ENCODE measurements at regions not wholly inside any gene's neighbourhood (a gene's known extent, or its start where the extent isn't known, plus 50 kb on each side); places are given as distances from the start of the nearest gene placed in this dataset.

- H3K9ac ChIP-seq (ENCODE audit: control insufficient read depth, extremely low read depth, insufficient read depth, low read length), result no peak overlapping the region
- dilution Hi-C loops (cut with MboI; ENCODE audit: extremely low pct_ligation_motif_present, low sequenced_read_pairs), result no loop called here
- no peak overlapping the region for H3K27ac ChIP-seq (ENCODE audit: control insufficient read depth, insufficient read depth, low read length)
- no peak for TF ChIP-seq CTCF (optimal IDR thresholded peaks at IDR 0.05 in 1 of 3, IDR thresholded peaks at IDR 0.05 in 1 of 3, conservative IDR thresholded peaks at IDR 0.05 in 1 of 3; ENCODE audit: extremely low read depth in 1 of 3, insufficient read depth in 2 of 3, low read length in 3 of 3)
- H3K27me3 ChIP-seq (ENCODE audit: control insufficient read depth, extremely low read depth, insufficient read depth, low read length), result no peaks in the 10 kb centered on the region
- no peaks in the 10 kb centered on the region for H3K79me2 ChIP-seq (ENCODE audit: control insufficient read depth, insufficient read depth, low read length)
- H4K20me1 ChIP-seq (ENCODE audit: control insufficient read depth, extremely low read depth, insufficient read depth, low read length), result no peaks in the 10 kb centered on the region
- no peak overlapping the region for H3K4me3 ChIP-seq (ENCODE audit: control insufficient read depth in 2 of 3, extremely low read depth in 1 of 3, insufficient read depth in 2 of 3, low read depth in 1 of 3, low read length in 3 of 3)
- no peaks in the 10 kb centered on the region for H3K36me3 ChIP-seq (ENCODE audit: control insufficient read depth in 2 of 2, extremely low read depth in 1 of 2, insufficient read depth in 2 of 2, low read length in 2 of 2)
- no peak for FAIRE-seq
- no peak for DNase-seq (ENCODE audit: low read depth, low spot score)
- H2AFZ ChIP-seq (ENCODE audit: control insufficient read depth, low read length), result no peak overlapping the region
- no peaks in the 10 kb centered on the region for H3K4me1 ChIP-seq (ENCODE audit: control insufficient read depth, extremely low read depth, insufficient read depth, low read length)
- H3K9me1 ChIP-seq (ENCODE audit: control insufficient read depth, extremely low read depth, insufficient read depth, low read length), result no peaks in the 10 kb centered on the region
- no peak overlapping the region for H3K4me2 ChIP-seq (ENCODE audit: control insufficient read depth, extremely low read depth, insufficient read depth, low read depth, low read length)
- no peaks in the 10 kb centered on the region for H3K9me3 ChIP-seq (ENCODE audit: control insufficient read depth, low read depth, low read length)
Measured at GRCh38 chr3:73885862-73886261, 261.1 kb upstream of the PDZRN3 start.

GRCh38 chr3:73884361-73884760, 259.6 kb upstream of the PDZRN3 start:
- dilution Hi-C loops (cut with MboI; ENCODE audit: extremely low pct_ligation_motif_present, low sequenced_read_pairs), result no loop called here
- Histone ChIP-seq H4K20me1 (ENCODE audit: control insufficient read depth, extremely low read depth, insufficient read depth, low read length) (no peaks in the 10 kb centered on the region), H3K27me3 (ENCODE audit: control insufficient read depth, extremely low read depth, insufficient read depth, low read length) (no peaks in the 10 kb centered on the region), H3K9ac (ENCODE audit: control insufficient read depth, extremely low read depth, insufficient read depth, low read length) (no peak overlapping the region), H3K79me2 (ENCODE audit: control insufficient read depth, insufficient read depth, low read length) (no peaks in the 10 kb centered on the region), H3K36me3 (ENCODE audit: control insufficient read depth in 2 of 2, extremely low read depth in 1 of 2, insufficient read depth in 2 of 2, low read length in 2 of 2) (no peaks in the 10 kb centered on the region), H3K27ac (ENCODE audit: control insufficient read depth, insufficient read depth, low read length) (no peak overlapping the region), H2AFZ (ENCODE audit: control insufficient read depth, low read length) (no peak overlapping the region), H3K4me2 (ENCODE audit: control insufficient read depth, extremely low read depth, insufficient read depth, low read depth, low read length) (no peak overlapping the region), H3K9me3 (ENCODE audit: control insufficient read depth, low read depth, low read length) (no peaks in the 10 kb centered on the region), H3K4me1 (ENCODE audit: control insufficient read depth, extremely low read depth, insufficient read depth, low read length) (no peaks in the 10 kb centered on the region), H3K4me3 (ENCODE audit: control insufficient read depth in 2 of 3, extremely low read depth in 1 of 3, insufficient read depth in 2 of 3, low read depth in 1 of 3, low read length in 3 of 3) (no peak overlapping the region), H3K9me1 (ENCODE audit: control insufficient read depth, extremely low read depth, insufficient read depth, low read length) (no peaks in the 10 kb centered on the region)
- FAIRE-seq, result no peak
- TF ChIP-seq EZH2 (IDR thresholded peaks at IDR 0.05; ENCODE audit: low read length) (no peak), CTCF (optimal IDR thresholded peaks at IDR 0.05 in 1 of 3, IDR thresholded peaks at IDR 0.05 in 1 of 3, conservative IDR thresholded peaks at IDR 0.05 in 1 of 3; ENCODE audit: extremely low read depth in 1 of 3, insufficient read depth in 2 of 3, low read length in 3 of 3) (no peak)
- DNase-seq (ENCODE audit: low read depth, low spot score), result no peak
